Osteoblast (primary cell): ENCODE measurements at regions not wholly inside any gene's neighbourhood (a gene's known extent, or its start where the extent isn't known, plus 50 kb on each side); places are given as distances from the start of the nearest gene placed in this dataset.
"Not testable (repeated sequence)": the region's sequence is repeated elsewhere in the genome, so short reads cannot be mapped to it uniquely, and the experiment has no call there.

Experiments
- DNase-seq: peaks from one replicate; pipeline ENCODE4 v3.0.0; 2011; ENCODE audit warnings: low spot score, mixed read lengths; ENCODE audit not compliant: insufficient read length; ENCODE audit errors: missing footprints
- H2AFZ ChIP-seq: 2 replicates; pipeline ENCODE4 v1.6.0; 2011; ENCODE audit warnings: mild to moderate bottlenecking, low read length
- H3K27ac ChIP-seq: 2 replicates; pipeline ENCODE4 v1.5.1; 2011; ENCODE audit warnings: mild to moderate bottlenecking, low read depth, low read length, moderate library complexity
- H3K27me3 ChIP-seq: 2 replicates; pipeline ENCODE4 v1.6.0; 2012; ENCODE audit warnings: mild to moderate bottlenecking, control low read depth, inconsistent platforms, low read length, moderate library complexity; ENCODE audit not compliant: insufficient read depth
- H3K36me3 ChIP-seq: 2 replicates; pipeline ENCODE4 v1.5.1; 2011; ENCODE audit warnings: mild to moderate bottlenecking, low read length, control low read depth, moderate library complexity; ENCODE audit not compliant: insufficient read depth
- H3K4me1 ChIP-seq: 2 replicates; pipeline ENCODE4 v1.5.1; 2011; ENCODE audit warnings: mild to moderate bottlenecking, low read length, control low read depth, moderate library complexity; ENCODE audit not compliant: insufficient read depth
- H3K4me2 ChIP-seq: 2 replicates; pipeline ENCODE4 v1.6.0; 2011; ENCODE audit warnings: mild to moderate bottlenecking, low read length; ENCODE audit not compliant: insufficient read depth
- H3K4me3 ChIP-seq: fragments of 200-600 bp; sonication (generic); 3 replicates; pipeline ENCODE4 v1.5.1; 2012; ENCODE audit warnings: mild to moderate bottlenecking, low read length, inconsistent platforms; ENCODE audit not compliant: insufficient read depth
- H3K79me2 ChIP-seq: 2 replicates; pipeline ENCODE4 v1.6.0; 2012; ENCODE audit warnings: mild to moderate bottlenecking, low read length, control low read depth, inconsistent platforms; ENCODE audit not compliant: insufficient read depth
- H3K9me3 ChIP-seq: 2 replicates; pipeline ENCODE4 v1.5.1; 2011; ENCODE audit warnings: low read depth, low read length, control low read depth
- H4K20me1 ChIP-seq: 2 replicates; pipeline ENCODE4 v1.6.0; 2012; ENCODE audit warnings: mild to moderate bottlenecking, low read length, control low read depth; ENCODE audit not compliant: insufficient read depth
- CTCF ChIP-seq: IDR thresholded peaks from 2 replicates; pipeline ENCODE4 v1.5.1; 2011; ENCODE audit warnings: mild to moderate bottlenecking, low read depth, low read length, moderate library complexity; ENCODE audit errors: extremely low read depth

DNA sequence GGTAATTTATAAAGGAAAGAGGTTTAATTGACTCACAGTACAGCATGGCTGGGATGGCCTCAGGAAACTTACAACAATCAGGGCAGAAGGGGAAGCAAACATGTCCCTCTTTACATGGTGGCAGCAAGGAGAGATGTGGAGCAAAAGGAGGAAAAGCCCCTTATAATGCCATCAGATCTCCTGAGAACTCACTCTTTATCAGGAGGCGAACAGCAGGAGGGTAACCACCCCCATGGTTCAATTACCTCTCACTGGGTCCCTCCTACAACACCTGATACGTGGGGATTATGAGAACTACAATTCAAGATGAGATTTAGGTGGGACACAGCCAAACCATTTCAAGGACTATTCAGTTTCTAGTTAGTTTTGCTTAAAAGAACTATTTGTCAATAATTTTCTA, 453.3 kb downstream of the C12orf50 start:
- H3K4me1 ChIP-seq, result no peaks in the 10 kb centered on the region
- no peak for TF ChIP-seq CTCF
- no peaks in the 10 kb centered on the region for H3K79me2 ChIP-seq
- H3K36me3 ChIP-seq, result no peaks in the 10 kb centered on the region
- H3K27me3 ChIP-seq, result no peaks in the 10 kb centered on the region
- no peak overlapping the region for H3K4me3 ChIP-seq
- no peaks in the 10 kb centered on the region for H4K20me1 ChIP-seq
- no peak for DNase-seq
- H3K9me3 ChIP-seq, result no peaks in the 10 kb centered on the region
- H3K27ac ChIP-seq, result no peak overlapping the region
- H3K4me2 ChIP-seq, result no peak overlapping the region
- no peak overlapping the region for H2AFZ ChIP-seq

DNA sequence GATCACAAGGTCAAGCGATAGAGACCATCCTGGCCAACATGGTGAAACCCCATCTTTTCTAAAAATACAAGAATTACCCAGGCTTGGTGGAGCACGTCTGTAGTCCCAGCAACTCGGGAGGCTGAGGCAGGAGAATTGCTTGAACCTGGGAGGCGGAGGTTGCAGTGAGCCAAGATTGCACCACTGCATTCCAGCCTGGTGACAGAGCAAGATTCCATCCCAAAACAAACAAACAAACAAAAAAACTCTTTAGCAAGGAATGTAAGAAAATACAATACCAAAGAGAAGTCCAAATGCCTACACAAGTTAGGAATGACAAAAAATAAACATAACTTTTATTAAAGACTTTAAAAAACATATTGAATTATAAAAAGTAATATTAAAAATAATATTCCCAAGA, 462.3 kb downstream of the C12orf50 start:
- not testable (repeated sequence) for H3K4me3 ChIP-seq, H3K9me3 ChIP-seq, H3K36me3 ChIP-seq, H3K4me1 ChIP-seq, DNase-seq, H3K27ac ChIP-seq, H3K79me2 ChIP-seq, H2AFZ ChIP-seq, H3K27me3 ChIP-seq, H4K20me1 ChIP-seq, H3K4me2 ChIP-seq

GRCh38 chr12:87556985-87557384, 472.2 kb downstream of the C12orf50 start:
- Histone ChIP-seq H3K4me3 (no peak overlapping the region), H3K36me3 (no peaks in the 10 kb centered on the region), H3K9me3 (no peaks in the 10 kb centered on the region), H3K27me3 (no peaks in the 10 kb centered on the region), H4K20me1 (no peaks in the 10 kb centered on the region), H3K79me2 (no peaks in the 10 kb centered on the region), H3K4me2 (no peak overlapping the region), H3K4me1 (no peaks in the 10 kb centered on the region), H2AFZ (no peak overlapping the region), H3K27ac (no peak overlapping the region)
- TF ChIP-seq CTCF, result no peak
- DNase-seq, result no peak

DNA sequence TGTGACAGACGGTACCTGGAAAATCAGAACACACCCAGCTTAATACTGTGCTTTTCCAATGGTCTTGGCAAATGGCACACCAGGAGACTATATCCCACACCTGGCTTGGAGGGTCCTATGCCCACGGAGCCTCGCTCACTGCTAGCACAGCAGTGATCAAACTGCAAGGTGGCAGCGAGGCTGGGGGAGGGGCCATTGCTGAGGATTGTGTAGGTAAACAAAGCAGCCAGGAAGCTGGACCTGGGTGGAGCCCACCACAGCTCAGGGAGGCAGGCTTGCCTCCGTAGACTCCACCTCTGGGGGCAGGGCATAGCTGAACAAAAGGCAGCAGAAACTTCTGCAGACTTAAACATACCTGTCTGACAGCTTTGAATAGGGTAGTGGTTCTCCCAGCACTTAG, 498.0 kb downstream of the C12orf50 start:
- H4K20me1 ChIP-seq, H3K27me3 ChIP-seq, H3K79me2 ChIP-seq, DNase-seq, H3K4me2 ChIP-seq, H3K4me1 ChIP-seq, H3K27ac ChIP-seq, H3K36me3 ChIP-seq, H3K4me3 ChIP-seq, H3K9me3 ChIP-seq, H2AFZ ChIP-seq: not testable (repeated sequence)

DNA sequence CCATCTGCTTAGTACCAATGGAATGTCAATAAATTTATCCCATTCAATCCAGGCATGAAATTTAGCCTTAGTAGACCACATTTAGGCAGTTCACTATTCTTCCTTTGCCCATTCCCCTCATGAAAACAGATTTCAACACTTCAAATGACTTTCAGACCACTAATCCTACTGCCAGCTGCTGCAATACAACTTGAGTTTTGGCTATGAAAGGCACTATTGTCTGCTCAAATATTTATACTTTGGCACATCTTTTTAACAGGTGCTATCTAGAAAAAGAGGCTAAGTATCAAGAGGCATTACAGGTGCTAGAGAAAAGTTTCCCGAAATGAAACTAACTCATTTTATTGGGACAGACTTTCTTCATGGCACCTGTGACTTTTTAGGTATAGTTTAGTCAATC, 499.8 kb downstream of the C12orf50 start:
- H3K27ac ChIP-seq, result no peak overlapping the region
- H3K79me2 ChIP-seq, result no peaks in the 10 kb centered on the region
- H3K4me1 ChIP-seq, result no peaks in the 10 kb centered on the region
- H3K36me3 ChIP-seq, result no peaks in the 10 kb centered on the region
- no peak overlapping the region for H3K4me2 ChIP-seq
- no peaks in the 10 kb centered on the region for H4K20me1 ChIP-seq
- no peak overlapping the region for H3K4me3 ChIP-seq
- no peak overlapping the region for H2AFZ ChIP-seq
- DNase-seq, result no peak
- no peaks in the 10 kb centered on the region for H3K9me3 ChIP-seq
- no peak for TF ChIP-seq CTCF
- no peaks in the 10 kb centered on the region for H3K27me3 ChIP-seq
